CD4-positive, alpha-beta T cell treated with Interleukin-21 for 1 hour (primary cell): ENCODE measurements at regions not wholly inside any gene's neighbourhood (a gene's known extent, or its start where the extent isn't known, plus 50 kb on each side); places are given as distances from the start of the nearest gene placed in this dataset.
A peak's percentile ranks its signal among the peaks of the same experiment; 100 is the strongest.
"Not testable (repeated sequence)": the region's sequence is repeated elsewhere in the genome, so short reads cannot be mapped to it uniquely, and the experiment has no call there.

Experiments
- DNase-seq: peaks from one replicate; pipeline ENCODE4 v3.0.0-alpha.2; 2020

GRCh38 chr14:106666341-106666740 is 1140.0 kb downstream of the TMEM121 start:
- no peak for DNase-seq

- DNase-seq: no peak
Observed at GRCh38 chr14:106670011-106670410, 1143.6 kb downstream of the TMEM121 start.

- not testable (repeated sequence) for DNase-seq
Observed at GRCh38 chr14:106674093-106674492, 1147.7 kb downstream of the TMEM121 start.

- DNase-seq: peak; percentile 53
Observed at GRCh38 chr14:106674509-106675125, 1148.2 kb downstream of the TMEM121 start.

GRCh38 chr14:106675716-106676115 is 1149.3 kb downstream of the TMEM121 start:
- DNase-seq: not testable (repeated sequence)

GRCh38 chr14:106679776-106680175 is 1153.4 kb downstream of the TMEM121 start:
- DNase-seq: no peak

GRCh38 chr14:106681161-106681560 is 1154.8 kb downstream of the TMEM121 start:
- no peak for DNase-seq

- DNase-seq: no peak
Observed at GRCh38 chr14:106681568-106681967, 1155.2 kb downstream of the TMEM121 start.

- DNase-seq: no peak
Observed at GRCh38 chr14:106683631-106684030, 1157.2 kb downstream of the TMEM121 start.

GRCh38 chr14:106686533-106686932 is 1160.2 kb downstream of the TMEM121 start:
- no peak for DNase-seq

GRCh38 chr14:106690333-106690891 is 1164.0 kb downstream of the TMEM121 start:
- DNase-seq: no peak

- DNase-seq: peak; percentile 62
Observed at GRCh38 chr14:106691601-106692291, 1165.4 kb downstream of the TMEM121 start.

- DNase-seq: peak; percentile 67
Observed at GRCh38 chr14:106694638-106695393, 1168.4 kb downstream of the TMEM121 start.

- peak; percentile 44 for DNase-seq
Observed at GRCh38 chr14:106698620-106699267, 1172.4 kb downstream of the TMEM121 start.

- not testable (repeated sequence) for DNase-seq
Observed at GRCh38 chr14:106703651-106704050, 1177.3 kb downstream of the TMEM121 start.

- peak; percentile 16 for DNase-seq
Observed at GRCh38 chr14:106706488-106706887, 1180.1 kb downstream of the TMEM121 start.

GRCh38 chr14:106710187-106710586 is 1183.8 kb downstream of the TMEM121 start:
- not testable (repeated sequence) for DNase-seq

- DNase-seq: peak; percentile 18
Observed at GRCh38 chr14:106712513-106712912, 1186.1 kb downstream of the TMEM121 start.

- peak; percentile 28 for DNase-seq
Observed at GRCh38 chr14:106714446-106715428, 1188.4 kb downstream of the TMEM121 start.

GRCh38 chr14:106717544-106717943 is 1191.2 kb downstream of the TMEM121 start:
- DNase-seq: peak; percentile 22

- DNase-seq: peak; percentile 59
Observed at GRCh38 chr14:106719880-106720279, 1193.5 kb downstream of the TMEM121 start.

GRCh38 chr14:106721926-106722325 is 1195.5 kb downstream of the TMEM121 start:
- DNase-seq: not testable (repeated sequence)
